SU-DHL-6 (cell line): ENCODE measurements at regions not wholly inside any gene's neighbourhood (a gene's known extent, or its start where the extent isn't known, plus 50 kb on each side); places are given as distances from the start of the nearest gene placed in this dataset.

Experiments
- CTCF ChIP-seq: fragments of 200-600 bp; sonication (generic); IDR thresholded peaks from one replicate; pipeline ENCODE4 v1.5.1; 2017; ENCODE audit warnings: antibody characterized with exemption, mild to moderate bottlenecking, low read length, moderate library complexity; ENCODE audit not compliant: insufficient read depth, poor library complexity, severe bottlenecking
- EZH2phosphoT487 ChIP-seq: fragments of 200-600 bp; sonication (generic), shearing (Covaris generic); conservative IDR thresholded peaks from 2 replicates; pipeline ENCODE4 v1.6.1; 2018; ENCODE audit warnings: mild to moderate bottlenecking, antibody characterized with exemption, low read length, moderate library complexity, mixed read lengths

GRCh38 chr5:173736374-173736773 lies 119.9 kb upstream of the BOD1 start:
- no peak for TF ChIP-seq CTCF
- no peak for TF ChIP-seq EZH2phosphoT487
